ENCODE measurements at regions not wholly inside any gene's neighbourhood (a gene's known extent, or its start where the extent isn't known, plus 50 kb on each side); places are given as distances from the start of the nearest gene placed in this dataset.

DNA sequence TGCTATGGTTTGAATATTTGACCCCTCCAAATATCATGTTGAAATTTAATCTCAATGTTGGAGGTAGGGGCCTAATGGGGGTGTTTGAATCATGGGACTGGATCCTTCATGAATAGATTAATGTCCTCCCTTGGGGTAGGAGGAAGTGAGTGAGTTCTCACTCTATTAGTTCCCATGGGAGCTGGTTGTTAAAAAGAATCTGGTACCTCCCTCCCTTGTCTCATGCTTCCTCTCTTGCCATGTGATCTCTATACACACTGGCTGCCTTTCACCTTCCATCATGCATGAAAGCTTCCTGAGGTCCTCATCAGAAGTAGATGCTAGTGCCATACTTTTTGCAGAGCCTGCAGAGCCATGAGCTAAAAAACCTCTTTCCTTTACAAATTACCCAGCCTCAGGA lies 177.7 kb upstream of the MCTP2 start:
- POLR2A ChIA-PET = no interaction called here
- H3K4me1 Mint-ChIP-seq = peaks cover 4% of the 10 kb centered on the region
- H3K27ac Mint-ChIP-seq = no peak overlapping the region
- peaks cover 2% of the 10 kb centered on the region for H3K27me3 Mint-ChIP-seq
- DNase-seq (no peak), ATAC-seq (ENCODE audit: low read depth) (no peak)
- no peak overlapping the region for H3K4me3 Mint-ChIP-seq
- no peaks in the 10 kb centered on the region for H3K36me3 Mint-ChIP-seq (ENCODE audit: low read depth)
- no peak for TF ChIP-seq CTCF (IDR thresholded peaks at IDR 0.05)
- CTCF ChIA-PET = no interaction called here
- intact Hi-C loops (cut with micrococcal nuclease) = no loop called here
- H3K9me3 Mint-ChIP-seq = peaks cover 4% of the 10 kb centered on the region

DNA sequence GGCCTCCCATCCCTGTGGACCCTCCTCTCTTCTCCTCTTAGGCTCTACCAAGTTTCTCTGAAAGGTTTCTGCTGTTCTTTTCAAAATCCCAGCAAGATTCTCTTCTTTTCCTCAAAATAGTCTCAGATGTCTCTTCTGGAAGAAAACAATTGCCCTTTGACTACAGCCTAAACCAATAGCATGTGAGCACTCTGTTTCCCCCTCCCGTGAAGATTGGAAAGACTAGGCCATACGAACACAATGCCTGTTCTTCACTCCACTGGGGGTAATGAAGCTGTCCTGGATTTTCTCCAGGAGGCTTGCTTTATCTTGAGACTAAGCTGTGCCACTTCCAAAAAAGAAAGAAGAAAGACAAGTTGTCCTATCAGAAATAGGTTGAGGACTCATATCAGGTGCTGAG lies 178.7 kb upstream of the MCTP2 start:
- Mint-ChIP-seq H3K27me3 (peaks cover under 1% of the 10 kb centered on the region), H3K9me3 (peaks cover 4% of the 10 kb centered on the region), H3K36me3 (ENCODE audit: low read depth) (no peaks in the 10 kb centered on the region), H3K27ac (no peak overlapping the region), H3K4me3 (no peak overlapping the region), H3K4me1 (peaks cover 4% of the 10 kb centered on the region)
- no peak for TF ChIP-seq CTCF (IDR thresholded peaks at IDR 0.05)
- ChIA-PET POLR2A (no interaction called here), CTCF (no interaction called here)
- DNase-seq = no peak
- intact Hi-C loops (cut with micrococcal nuclease) = no loop called here
- no peak for ATAC-seq (ENCODE audit: low read depth)

DNA sequence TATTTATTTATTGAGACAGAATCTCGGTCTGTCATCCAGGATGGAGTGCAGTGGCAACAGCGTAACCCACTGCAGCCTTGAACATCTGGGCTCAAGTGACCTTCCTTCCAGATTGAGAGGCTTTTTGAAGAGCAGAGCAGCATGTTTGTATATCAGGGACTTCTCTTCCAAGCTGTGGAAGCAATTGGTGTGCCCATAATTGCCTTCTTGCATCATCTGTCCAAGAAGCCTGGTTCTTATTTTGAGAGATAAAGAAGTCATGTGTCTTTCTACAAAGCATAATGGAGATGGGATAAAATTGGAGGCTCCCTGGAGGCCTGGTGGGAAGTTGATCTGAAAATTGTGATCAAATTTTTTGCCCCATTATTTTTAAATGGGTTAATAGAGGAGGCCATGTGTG lies 183.8 kb upstream of the MCTP2 start:
- ChIA-PET POLR2A (no interaction called here), CTCF (no interaction called here)
- no peak for TF ChIP-seq CTCF (IDR thresholded peaks at IDR 0.05)
- H3K4me3 Mint-ChIP-seq = no peak overlapping the region
- no peaks in the 10 kb centered on the region for H3K4me1 Mint-ChIP-seq
- no peaks in the 10 kb centered on the region for H3K27me3 Mint-ChIP-seq
- H3K36me3 Mint-ChIP-seq (ENCODE audit: low read depth) = no peaks in the 10 kb centered on the region
- ATAC-seq (ENCODE audit: low read depth) = no peak
- no peak for DNase-seq
- no peak overlapping the region for H3K27ac Mint-ChIP-seq
- intact Hi-C loops (cut with micrococcal nuclease) = no loop called here
- H3K9me3 Mint-ChIP-seq = no peaks in the 10 kb centered on the region

- intact Hi-C loops (cut with micrococcal nuclease) = no loop called here
- TF ChIP-seq CTCF (IDR thresholded peaks at IDR 0.05) = no peak
- no peak for DNase-seq
- ATAC-seq (ENCODE audit: low read depth) = no peak
- Mint-ChIP-seq H3K27ac (no peak overlapping the region), H3K9me3 (peaks cover 7% of the 10 kb centered on the region), H3K4me3 (no peak overlapping the region), H3K36me3 (ENCODE audit: low read depth) (no peaks in the 10 kb centered on the region), H3K27me3 (no peaks in the 10 kb centered on the region), H3K4me1 (no peaks in the 10 kb centered on the region)
- POLR2A ChIA-PET = no interaction called here
- CTCF ChIA-PET = no interaction called here
These were observed 189.0 kb upstream of the MCTP2 start for GRCh38 chr15:94042180-94042928.

- Mint-ChIP-seq H3K4me3 (no peak overlapping the region), H3K9me3 (peaks cover 7% of the 10 kb centered on the region), H3K27me3 (no peaks in the 10 kb centered on the region), H3K36me3 (ENCODE audit: low read depth) (no peaks in the 10 kb centered on the region), H3K4me1 (no peaks in the 10 kb centered on the region), H3K27ac (no peak overlapping the region)
- no peak for TF ChIP-seq CTCF (IDR thresholded peaks at IDR 0.05)
- POLR2A ChIA-PET = no interaction called here
- DNase-seq (no peak), ATAC-seq (ENCODE audit: low read depth) (no peak)
- CTCF ChIA-PET = no interaction called here
- intact Hi-C loops (cut with micrococcal nuclease) = no loop called here
These were observed 189.6 kb upstream of the MCTP2 start for GRCh38 chr15:94041746-94042145.

All from activated B cell treated with CpG ODN at 0.5 μM for 24 hours (primary cell).